NCI-H1092 (cell line): ENCODE measurements at regions not wholly inside any gene's neighbourhood (a gene's known extent, or its start where the extent isn't known, plus 50 kb on each side); places are given as distances from the start of the nearest gene placed in this dataset.
"Not testable (repeated sequence)": the region's sequence is repeated elsewhere in the genome, so short reads cannot be mapped to it uniquely, and the experiment has no call there.

ENCODE experiments used
- DNase-seq: peaks from one replicate; lab custom pipeline; 2025; lab: John Stamatoyannopoulos, UW

- DNase-seq: no peak
Measured at GRCh38 chr5:18553269-18553668, 919.0 kb downstream of the TAF11L14 start.

- DNase-seq: no peak
Measured at GRCh38 chr5:18560602-18561001, 926.3 kb downstream of the TAF11L14 start.

GRCh38 chr5:18563853-18564252 is 929.6 kb downstream of the TAF11L14 start:
- no peak for DNase-seq

DNA sequence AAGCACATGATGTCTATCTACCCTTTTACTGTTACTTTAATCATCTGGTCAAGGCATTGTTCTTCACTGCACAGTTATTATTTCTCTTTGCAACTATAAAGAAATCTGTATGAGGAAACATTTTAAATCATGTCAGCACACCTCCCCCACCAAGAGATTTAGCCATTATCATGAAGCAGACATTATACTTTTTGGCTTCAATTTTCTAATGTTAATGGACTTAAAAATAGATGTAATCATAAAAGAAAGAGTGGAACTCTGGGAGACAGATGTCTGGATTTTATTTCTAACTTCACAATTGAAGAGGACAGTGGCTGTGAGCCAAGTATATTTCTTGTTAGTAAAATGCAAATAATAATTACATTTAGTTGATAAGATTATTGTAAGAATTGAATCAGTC is 932.4 kb downstream of the TAF11L14 start:
- no peak for DNase-seq

DNA sequence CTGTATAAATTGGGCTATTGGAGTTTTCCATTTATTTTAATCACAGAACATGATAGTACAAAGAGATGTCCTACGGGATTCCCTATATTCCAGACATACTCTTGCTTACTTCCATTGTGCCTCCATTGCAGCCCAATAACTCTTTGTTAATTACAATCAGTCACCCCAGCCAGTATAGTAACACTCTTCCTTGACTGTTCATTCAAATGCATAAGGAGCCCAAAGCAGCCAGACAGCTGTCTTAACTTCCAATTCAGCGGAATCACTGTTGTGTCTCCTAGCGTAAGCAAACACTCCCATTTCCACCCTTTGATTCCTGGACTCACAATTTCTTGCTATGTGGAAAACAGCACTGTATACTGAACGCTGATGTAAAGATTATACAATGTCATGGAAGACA is 942.3 kb downstream of the TAF11L14 start:
- no peak for DNase-seq

DNA sequence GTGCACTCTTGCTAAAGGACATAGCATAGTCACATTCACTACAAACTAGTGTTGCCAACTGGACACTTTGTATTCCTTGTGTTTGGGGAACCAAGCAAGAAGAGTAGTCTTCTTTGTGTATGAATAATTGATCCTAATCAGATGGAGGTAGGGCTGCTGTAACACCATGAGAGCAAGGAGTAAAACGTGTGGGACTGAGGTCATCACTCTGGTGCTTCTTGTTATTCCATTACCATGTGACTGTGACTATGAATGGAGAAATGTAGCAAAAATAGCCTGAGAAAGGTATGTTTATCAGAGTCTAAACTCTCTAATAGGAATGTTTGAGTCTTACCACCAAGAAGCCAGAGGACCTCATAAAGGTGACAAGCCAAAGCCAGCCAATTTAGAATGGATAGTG is 966.9 kb downstream of the TAF11L14 start:
- no peak for DNase-seq

DNA sequence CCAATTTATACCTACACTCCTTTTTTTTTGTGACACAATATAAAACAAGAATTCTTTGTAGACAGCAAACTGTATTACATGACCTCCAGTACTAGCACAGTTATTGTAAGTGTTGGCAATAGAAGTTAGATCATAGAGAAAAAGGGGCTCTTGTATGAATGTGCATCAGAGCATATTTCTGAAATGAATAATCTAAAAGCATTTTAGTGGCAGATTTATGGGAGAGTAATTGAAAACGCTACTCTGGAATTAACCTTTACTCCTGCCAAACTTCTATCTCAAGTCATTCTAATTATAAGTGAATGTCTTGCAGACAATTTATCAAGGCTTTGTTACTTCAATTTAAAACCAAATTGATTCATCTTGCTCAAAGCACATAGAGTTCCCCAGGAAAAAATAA is 968.1 kb downstream of the TAF11L14 start:
- DNase-seq: no peak

- DNase-seq: no peak
Measured at GRCh38 chr5:18605186-18605585, 970.9 kb downstream of the TAF11L14 start.

DNA sequence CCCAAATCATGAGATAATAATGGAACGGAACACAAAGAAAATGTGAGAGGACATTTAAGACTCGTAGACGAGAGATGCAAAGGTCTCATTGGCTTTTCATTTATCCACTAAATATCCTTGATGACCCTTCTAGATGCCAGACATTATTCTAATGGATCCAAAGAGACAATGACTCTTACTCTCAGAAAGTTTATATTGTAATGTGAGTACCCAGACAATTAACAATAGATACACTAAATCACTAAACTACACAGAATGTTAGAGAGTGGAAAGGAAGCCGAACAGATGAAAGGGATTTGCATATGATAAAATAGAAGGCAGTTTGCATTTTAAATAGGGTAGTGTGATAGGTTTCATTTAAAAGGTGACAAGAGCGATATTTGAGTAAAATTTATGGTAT is 973.3 kb downstream of the TAF11L14 start:
- DNase-seq: no peak

DNA sequence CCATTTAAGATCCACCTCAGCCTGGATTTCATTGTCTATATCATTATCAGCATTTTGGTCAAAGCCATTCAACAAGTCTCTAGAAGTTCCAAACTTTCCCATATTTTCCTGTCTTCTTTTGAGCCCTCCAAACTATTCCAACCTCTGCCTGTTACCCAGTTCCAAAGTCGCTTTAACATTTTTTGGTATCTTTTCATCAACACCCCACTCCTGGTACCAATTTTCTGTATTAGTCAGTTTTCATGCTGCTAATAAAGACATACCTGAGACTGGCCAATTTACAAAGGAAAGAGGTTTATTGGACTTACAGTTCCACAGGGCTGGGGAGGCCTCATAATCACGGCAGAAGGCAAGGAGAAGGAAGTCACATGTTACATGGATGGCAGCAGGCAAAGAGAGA is 982.9 kb downstream of the TAF11L14 start:
- DNase-seq: not testable (repeated sequence)

- no peak for DNase-seq
Measured at GRCh38 chr5:18630458-18631045, 996.3 kb downstream of the TAF11L14 start.

- no peak for DNase-seq
Measured at GRCh38 chr5:18652404-18653215, 1018.4 kb downstream of the TAF11L14 start.

DNA sequence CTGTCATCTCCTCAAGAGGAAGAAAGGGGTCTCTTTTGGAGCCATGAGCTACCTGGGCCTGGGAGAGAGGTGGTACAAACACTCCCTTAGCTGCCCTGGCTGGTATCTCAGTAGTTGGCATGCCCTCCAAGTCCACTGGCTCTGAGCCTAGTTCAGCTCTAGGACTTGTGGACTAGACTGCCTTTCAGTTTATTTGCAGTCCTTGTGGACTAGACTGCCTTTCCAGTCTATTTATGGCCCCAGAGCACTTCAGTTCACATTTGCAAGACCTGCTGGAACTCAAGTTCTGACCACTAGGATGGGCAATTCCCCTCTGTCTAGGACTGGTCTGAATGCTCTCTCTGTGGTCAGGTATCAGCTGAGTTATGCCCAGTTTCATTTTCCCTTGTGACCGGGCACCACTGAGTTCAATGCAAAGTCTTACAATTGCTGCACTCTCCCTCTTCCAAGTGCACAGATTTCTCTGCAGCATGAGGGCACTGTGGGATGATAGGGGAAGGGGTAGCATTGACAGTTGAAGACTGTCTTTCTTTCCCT is 1019.0 kb downstream of the TAF11L14 start:
- no peak for DNase-seq

DNA sequence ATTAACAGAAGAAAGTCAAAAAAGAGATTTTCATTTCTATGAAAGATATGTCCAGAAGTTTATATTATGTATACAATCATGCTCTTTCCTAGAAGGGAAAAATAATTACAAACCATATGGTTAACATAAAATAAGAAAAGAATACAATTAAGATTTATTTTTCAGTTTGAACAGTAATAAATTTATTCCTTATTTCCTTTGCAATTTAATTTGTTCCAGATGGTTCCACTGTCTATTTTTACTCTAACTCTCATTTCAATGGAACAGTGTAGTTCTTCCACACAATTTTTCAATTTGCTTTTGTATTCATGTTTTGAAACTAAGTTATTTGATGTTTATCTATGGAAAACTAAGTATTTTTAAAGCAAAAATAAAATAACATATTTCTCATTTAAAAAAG is 1026.3 kb downstream of the TAF11L14 start:
- no peak for DNase-seq

DNA sequence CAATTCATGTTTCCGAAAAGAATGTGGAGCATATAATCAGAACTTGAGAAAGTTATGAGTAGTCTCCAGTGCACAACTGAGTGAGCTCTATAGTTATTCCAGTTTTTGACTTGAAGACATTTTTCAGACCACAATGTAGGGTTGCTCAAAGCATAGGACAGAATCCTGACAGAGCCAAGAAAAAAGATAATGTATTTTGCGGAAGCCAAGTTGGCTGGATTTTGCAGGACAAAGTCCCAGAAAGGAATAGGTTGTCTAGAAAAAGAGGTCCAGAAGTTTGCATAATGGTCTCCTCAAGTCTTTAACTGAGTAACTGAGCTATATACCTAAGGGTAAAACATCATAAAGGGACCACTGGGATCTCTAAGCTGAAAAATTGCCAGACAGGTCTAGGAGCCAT is 1028.0 kb downstream of the TAF11L14 start:
- no peak for DNase-seq

DNA sequence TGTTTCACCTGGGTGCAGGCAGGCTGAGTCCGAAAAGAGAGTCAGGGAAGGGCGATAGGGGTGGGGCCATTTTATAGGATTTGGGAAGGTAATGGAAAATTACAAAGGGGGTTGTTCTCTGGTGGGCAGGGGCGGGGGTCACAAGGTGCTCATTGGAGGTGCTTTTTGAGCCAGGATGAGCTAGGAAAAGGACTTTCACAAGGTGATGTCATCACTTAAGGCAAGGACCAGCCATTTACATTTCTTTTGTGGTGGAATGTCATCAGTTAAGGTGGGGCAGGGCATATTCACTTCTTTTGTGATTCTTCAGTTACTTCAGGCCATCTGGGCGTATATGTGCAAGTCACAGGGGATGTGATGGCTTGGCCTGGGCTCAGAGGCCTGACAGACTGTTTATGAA is 1040.0 kb downstream of the TAF11L14 start:
- not testable (repeated sequence) for DNase-seq

- no peak for DNase-seq
Measured at GRCh38 chr5:18675041-18675440, 1040.8 kb downstream of the TAF11L14 start.

GRCh38 chr5:18686253-18686652 is 1052.0 kb downstream of the TAF11L14 start:
- DNase-seq: no peak

- no peak for DNase-seq
Measured at GRCh38 chr5:18687429-18687828, 1053.2 kb downstream of the TAF11L14 start.

DNA sequence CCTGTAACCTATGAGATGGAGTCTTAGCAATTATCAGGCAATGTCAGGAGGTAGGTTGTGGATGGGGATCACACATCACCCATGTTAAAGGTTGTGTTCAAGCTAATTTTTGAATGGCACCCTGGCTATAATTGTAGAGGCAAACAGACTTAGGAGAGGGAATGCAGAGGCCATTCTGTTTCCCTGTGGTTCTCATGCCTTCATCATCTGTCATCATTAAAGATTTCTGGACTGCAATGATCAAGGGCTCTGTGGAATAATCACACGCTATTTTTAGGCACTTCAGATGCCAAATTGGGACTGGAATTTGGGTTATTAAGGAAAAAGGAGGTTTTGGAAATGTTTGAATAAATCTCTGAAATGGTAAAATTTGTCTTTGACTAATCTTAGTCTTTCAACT is 1065.4 kb downstream of the TAF11L14 start:
- no peak for DNase-seq

- DNase-seq: no peak
Measured at GRCh38 chr5:18702821-18703220, 1068.6 kb downstream of the TAF11L14 start.

GRCh38 chr5:18712936-18713485 is 1078.8 kb downstream of the TAF11L14 start:
- no peak for DNase-seq

DNA sequence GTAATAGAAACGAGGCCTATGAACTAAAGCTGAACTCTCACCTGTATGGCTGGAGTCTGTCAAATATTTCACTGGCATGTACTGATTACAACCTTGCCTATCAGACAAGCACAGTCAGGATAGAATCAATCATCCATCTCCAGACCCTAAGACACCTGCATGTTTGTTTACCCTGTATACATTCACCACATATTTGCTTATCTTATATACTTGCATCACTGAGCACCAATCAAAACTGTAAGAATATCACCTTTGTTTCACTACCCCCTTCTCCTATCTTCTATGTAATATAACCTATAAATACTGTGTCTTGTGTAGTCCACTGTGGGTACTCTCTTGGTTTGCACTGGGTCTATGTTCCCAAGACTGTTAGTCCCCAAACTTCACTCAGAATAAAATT is 1085.7 kb downstream of the TAF11L14 start:
- no peak for DNase-seq
